HG02981 (cell line): ENCODE measurements at regions not wholly inside any gene's neighbourhood (a gene's known extent, or its start where the extent isn't known, plus 50 kb on each side); places are given as distances from the start of the nearest gene placed in this dataset.

Experiments used
- ATAC-seq: cut with Tn5 transposase; IDR thresholded peaks from one replicate; pipeline ENCODE4 v1.9.1; 2021; ENCODE audit warnings: mild to moderate bottlenecking, moderate library complexity; ENCODE audit not compliant: unreplicated experiment

DNA sequence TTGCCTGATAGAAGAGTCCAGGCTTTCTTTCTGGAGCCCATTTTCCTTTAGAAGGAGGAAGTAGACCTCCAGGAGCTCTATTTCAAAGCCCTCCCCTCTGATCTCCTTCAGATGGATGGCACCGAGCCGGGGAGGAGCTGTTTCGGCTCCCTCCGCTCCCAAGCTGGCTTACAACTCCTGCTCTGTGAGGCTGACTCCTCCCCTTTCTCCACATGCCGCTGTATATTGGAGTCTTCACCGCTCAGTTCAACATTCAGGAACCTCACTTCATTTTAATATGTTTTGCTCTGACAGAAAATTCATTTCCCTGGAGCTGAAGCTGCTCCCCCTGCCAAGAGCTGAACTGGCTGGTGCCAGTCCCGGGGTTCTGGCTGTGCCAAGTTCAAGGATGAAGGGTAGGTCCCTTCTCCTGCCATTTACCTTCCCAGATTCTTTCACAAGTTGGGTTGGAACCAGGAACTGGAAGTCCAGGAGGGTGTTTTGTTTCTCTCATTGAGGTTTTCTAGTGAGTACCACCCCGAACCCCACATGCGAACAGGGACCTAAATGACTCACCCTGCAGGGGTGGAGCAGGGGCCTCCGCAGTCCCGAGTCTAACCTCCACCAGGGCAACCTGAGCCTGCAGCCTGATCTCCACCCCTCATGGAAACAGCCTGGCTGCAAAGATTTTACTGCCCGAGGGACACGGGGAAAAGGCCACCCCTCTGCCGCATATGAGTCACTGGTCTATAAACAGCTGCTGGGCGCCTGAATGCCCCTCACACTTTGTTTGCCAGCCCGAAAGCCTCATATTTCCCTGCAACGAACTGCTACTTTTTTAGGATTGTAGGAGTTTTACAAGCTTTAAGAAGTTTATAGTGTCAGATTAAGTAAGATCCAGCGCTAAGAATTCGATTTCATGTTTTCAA is 68.6 kb upstream of the FOXA2 start:
- no peak for ATAC-seq

DNA sequence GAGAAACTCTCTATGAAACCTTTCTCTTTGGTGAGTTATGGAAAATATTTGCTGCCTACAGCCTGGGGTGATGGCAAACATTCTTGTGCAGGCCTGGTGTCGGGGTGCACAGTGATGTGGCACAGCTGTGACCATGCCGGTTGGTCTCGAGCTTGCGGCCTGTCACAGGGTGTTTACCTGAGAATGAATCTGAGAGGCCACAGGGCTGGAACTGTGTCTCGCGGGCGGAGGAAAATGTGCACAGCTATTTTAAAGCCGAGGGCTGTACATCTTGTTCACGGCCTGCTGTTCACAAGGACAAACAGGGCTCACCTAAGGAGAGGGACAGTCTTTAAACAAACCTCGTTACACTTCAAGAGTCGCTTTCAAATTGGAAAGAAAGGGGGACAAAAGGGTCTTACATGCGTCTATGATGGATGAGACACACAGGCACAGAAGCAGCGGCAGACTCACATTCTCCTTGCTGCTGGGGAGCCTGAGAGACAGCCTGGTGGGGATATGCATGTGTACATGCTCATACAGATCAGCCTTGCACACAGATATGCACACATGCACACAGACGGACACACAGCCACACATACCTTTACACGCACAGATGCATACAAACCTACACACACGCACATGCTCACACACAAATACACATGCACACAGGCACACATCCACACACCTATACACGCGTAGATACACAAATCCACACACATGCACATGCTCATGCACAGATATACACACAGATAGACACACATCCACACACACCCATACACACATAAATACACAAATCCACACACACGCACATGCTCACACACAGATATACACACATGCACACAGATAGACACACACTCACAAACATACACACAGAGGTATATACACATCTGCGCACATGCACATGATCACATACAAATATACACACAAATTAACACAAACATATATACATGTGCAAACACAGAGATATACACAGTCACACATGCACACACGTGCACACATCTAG is 69.6 kb upstream of the FOXA2 start:
- no peak for ATAC-seq

DNA sequence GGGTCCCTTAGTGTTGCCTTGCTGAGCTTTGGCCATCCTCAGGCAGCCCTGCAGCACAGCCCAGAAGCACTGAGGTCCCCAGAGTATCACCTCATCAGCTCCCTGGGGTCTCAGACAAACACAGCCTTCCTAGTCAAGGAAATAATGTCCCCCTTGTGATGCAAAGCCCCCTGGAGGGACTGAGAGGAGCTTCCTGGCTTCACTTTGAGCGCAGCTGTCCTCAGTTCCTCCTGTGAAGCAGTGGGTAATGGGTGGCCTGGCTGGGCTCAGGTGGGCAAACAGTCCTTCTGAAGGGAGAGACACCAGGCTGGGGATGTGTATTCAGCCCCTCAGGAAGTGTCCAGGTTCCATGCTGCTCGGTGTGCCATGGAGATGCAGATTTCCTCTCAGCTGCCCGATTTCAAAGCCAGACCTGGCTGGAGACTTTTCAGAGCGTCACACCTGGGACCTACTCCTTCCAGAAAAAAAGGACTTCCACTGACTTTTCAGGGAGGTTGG is 79.2 kb upstream of the FOXA2 start:
- ATAC-seq = no peak

DNA sequence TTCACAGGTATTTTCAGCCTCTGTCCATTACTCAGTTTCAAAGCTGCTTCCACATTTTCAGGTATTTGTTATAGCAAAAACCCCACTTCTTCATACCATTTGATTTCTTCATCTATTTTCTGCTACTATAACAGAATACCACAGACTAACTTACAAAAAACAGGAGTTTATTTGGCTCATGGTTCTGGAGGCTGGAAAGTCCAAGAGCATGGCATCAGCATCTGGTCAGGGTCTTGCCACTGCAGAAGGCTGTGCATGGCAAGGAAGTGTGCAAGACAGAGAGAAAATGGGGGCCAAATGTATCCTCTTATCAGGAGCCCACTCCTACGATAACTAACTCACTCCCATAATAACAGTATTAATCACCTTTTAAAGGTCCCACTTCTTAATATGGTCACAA is 82.8 kb upstream of the FOXA2 start:
- ATAC-seq = no peak

DNA sequence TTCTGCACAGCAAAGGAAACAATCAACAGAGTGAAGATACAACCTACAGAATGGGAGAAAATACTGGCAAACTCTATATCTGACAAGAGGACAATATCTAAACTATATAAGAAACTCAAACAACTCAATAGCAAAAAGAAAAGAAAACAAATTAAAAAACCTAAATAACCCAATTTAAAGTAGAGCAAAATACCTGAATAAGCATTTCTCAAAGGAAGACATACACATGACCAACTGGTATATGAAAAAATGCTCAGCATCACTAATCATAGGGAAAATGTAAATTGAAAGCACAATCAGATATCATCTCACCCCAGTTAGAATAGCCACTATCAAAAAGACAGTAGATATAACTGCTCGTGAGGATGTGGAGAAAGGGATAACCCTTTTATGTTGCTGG is 87.8 kb upstream of the FOXA2 start:
- ATAC-seq = no peak

DNA sequence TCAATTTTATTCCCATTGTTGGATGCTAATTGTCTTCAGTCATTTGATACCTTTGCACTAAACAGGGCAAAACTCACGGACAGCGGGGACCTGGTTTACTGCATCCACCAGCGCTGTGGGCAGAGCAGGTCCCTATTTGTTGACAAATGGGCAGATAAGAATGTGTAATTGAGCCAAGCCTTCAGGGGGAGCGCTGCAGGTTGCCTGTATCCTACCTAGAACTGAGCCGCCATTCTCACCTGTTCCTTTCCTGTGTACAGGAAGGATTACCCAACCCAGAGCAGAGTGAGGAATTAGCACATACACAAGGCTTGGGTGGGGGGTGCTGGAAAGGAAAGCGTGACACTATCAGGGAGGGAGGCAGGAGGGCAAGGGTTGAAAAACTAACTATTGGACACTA is 89.1 kb upstream of the FOXA2 start:
- ATAC-seq = no peak

DNA sequence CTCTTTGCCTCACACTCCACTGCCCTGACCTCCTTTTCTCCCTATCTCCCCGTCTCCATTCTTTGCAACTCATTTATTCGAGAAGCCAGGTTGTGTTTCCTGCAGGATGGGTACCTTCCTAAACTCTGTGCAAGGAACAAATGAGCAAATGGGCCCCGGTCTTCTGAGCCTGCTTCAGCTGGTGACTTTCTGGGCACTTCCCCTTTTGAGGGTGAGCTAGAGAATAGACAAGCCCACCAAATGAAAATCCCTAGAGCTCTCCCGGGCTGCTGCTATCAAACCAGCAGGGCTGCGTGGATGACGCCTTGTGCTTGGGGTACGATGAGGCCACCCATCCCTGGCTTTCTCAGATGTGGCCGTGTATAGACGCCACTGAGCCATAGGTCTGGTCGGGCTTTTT is 91.0 kb upstream of the FOXA2 start:
- ATAC-seq = no peak

DNA sequence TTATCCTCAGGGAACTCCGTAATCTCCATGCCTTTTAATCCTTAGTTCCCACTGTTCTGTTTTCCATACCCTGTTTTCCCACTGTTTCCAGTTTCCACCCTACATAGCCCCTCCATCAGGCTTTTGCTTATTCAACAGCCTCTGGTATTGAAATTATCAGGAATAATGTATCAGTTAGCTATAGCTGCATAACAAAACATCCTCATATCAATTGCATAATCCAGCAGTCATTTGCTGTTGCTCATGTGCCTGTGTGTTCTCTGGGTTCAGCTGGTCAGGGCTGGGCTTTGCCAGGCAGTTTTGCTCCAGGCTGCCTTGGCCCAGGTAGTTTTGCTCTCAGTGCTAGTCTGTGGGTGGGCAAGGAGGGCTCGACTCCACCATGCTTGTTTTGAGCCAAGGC is 94.3 kb upstream of the FOXA2 start:
- ATAC-seq = no peak

DNA sequence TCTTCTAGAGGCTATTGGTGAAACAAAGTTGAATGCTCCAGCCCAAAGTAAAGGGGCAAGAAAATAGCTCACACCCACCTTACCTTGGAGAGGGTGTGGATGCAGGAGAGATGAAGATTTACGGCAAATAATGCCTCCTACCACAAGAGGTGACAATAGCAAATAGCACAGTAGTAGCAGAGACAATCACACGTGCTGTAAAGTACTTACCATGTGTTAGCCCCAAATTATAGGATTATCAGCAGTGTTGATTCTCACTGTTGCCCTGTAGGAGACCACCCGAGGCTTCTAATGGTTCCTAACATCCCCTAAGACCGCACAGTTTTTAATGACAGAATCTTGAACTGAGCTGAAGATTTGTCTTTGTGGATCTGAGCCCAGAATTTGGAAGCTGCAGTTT is 94.8 kb upstream of the FOXA2 start:
- no peak for ATAC-seq

DNA sequence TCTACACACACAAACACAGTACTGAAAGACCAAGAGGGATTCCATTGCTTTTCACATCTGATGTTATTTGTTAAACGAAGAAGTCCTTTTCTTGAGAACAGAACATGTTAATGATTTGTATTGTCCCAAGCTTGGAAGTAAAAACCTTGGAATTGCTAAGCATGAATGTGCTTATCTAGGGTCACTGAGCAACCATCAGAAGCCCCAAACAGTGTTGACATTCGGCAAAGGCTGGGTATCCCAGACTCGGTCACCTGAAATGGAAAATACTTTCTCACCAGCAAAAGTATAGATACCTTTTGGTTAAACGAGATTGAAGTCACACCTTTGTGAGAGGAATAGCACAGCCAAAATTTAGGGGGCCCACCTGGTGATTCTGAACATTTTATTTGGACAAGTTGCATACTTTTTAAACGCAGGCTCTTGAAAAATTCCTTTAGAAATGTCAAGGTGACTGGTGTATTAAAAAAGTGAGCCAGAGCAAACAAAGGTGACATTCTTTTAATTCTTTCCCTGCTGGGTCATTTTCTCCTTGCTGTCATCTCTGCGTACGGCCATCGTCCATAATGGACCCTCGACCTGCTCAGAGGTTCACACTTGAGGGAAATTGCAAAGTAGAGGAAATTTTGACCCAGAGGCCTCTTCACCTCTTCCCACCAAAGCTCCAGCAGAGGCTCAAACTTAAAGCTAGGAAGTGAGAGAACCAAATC is 95.8 kb upstream of the FOXA2 start:
- no peak for ATAC-seq

DNA sequence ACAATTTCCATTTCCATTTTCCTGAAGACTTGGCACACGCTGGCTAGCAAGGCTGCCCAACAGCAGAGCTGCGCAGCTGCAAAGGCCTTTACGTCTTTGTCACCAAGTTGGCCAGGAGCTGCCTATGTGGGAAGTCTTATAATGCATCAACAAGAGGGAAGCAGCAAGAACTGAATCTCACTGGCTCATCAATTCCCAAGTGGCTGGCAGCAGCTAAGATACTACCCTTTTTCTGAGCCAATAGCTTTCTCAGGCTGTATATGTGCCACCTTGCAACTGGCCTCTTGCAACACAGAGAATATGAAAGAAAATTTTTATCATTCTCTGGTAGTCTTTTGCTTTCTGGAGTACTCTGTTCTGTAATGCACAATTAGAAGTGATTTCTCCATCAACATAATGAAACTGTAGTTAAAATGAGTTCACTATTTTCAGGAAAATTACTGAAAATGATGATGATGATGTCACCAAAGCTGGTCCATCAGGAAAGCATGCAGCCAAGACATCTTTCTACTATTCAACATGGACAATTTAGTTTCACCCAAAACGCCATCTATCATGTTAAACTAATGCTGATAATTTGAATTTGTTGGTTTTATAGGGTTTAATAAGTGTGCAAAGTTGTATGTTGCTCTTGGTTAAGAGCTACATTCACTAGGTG is 97.3 kb upstream of the FOXA2 start:
- ATAC-seq = no peak

DNA sequence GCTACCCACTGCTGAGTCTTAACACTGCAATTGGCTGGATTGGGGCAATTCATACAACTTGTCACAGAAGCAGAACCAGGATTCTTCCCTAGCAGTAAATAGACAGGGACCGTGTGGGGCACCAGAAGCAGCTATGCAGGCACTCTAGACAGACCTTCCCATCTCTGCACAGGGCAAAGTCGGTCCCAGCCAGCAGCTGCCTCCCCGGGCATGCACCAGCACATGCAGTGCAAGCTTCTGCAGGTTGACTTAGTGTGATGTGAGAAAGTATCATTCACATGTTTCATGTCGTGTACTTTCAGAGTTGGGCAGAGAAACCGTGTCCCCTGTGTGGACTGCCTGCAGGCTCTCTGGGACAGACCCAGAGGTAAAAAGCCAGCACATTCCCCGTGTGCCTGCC is 98.0 kb upstream of the FOXA2 start:
- ATAC-seq = no peak

DNA sequence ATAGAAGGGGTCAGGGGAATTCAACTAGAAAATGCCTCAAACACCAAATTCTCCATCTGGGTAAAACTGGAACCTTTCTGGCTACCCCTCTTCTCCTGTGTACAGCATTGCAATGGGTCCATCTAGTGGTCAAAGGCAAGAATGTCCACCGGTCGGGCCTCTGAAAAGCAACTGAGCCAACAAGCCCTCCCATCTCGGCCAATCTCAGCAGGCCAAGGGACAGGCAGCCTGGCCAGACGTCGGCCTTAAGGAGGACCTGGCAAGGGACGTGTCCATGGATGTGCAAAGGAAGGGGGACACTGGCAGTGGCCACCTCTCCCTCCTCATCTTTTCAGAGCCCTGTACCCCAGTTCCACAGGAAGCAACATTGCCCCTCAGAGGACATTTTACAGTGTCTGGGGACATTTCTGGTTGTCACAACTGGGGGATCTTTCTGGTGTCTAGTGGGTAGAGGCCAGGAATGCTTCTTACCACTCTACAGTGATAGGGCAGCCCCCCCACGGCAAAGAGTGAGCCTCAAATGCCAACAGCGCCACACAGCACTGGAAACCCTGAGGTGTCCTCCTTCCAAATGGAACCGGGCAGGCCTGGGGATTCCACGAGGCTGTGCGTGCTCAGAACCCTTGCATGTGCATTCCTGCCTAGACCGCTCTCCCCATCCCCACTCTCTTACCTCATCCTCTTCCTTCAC is 99.8 kb upstream of the FOXA2 start:
- peak; percentile 71 for ATAC-seq

DNA sequence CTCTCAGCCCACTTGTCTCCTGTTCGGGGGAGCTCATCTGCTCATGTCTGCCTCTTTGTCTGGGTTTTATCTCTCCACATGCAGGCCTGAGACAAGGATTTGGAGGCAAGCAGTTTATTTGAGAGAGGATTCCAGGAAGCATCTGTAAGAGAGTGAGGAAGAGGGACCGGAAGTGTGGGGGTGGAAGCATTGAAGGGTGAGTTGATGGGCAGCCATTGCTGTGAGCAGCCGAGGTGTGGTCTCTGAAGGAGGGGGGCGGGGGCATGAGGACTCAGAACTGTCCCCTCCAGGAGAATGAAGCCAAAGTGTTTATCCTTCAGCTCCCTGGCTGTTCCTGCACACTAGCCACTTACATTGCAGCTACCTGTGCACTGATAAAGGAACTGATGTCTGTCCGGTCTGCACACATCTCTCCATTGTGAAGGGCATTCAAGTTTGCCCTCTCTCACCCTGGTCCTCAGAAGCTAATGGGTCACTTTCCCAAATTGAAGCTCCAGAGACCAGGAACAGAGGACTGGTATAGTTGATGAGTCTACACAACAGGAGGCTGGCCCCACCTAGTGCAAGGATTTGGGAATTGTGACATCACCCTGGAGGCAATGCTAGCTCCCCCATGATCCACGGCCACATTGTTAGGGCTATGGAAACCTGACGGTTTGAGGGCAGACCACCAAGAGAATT is 100.5 kb upstream of the FOXA2 start:
- ATAC-seq = no peak

DNA sequence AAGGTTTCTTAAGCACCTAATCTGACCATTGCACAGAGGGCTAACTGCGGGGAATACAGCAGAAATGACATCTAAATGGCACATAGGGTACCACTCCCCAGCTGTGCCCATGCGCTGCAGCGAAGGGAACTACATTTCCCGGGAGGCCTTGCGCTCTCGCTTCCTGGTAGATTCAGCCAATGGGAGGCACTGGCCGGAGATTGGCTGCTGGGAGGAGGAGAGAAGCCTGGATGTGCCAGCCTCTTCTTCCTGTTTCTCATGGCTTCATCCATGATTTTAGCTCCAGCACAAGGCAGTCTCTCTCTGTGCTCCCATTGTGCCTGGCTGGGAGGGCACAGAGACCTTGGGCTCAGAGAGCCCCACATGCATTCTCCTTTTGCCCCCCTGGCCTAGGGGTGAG is 101.7 kb upstream of the FOXA2 start:
- ATAC-seq = no peak

DNA sequence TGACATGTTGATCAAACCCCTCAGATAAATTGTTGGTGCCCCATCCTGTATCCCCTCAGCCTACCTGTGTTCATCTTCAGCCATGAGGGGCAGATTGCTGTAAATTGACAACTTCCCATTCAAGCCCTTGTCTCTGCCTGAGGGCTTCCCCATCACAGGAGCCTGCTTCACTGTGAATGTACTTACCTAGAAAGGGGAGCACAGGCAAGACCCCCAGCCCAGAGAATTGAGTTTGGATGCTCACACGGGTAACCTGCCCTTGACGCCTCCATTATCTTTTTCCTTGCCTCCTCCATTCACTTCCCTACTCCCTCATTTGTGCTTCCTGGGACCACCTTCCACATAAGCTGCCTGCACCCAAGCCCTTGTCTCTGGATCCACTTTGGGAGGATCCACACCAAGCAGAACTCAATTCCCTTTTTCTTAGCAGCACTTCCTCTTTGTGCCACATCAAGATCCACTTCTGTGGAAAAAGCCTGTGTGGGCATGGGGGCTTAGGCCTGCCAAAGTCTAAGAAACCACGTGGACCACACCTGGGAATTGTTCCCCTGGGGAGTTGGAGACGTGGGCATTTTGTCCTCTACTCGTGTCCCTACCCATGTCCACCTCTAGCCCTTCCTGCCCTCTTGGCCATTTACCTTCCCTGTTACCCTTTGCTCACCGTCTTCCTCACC is 103.4 kb upstream of the FOXA2 start:
- no peak for ATAC-seq

DNA sequence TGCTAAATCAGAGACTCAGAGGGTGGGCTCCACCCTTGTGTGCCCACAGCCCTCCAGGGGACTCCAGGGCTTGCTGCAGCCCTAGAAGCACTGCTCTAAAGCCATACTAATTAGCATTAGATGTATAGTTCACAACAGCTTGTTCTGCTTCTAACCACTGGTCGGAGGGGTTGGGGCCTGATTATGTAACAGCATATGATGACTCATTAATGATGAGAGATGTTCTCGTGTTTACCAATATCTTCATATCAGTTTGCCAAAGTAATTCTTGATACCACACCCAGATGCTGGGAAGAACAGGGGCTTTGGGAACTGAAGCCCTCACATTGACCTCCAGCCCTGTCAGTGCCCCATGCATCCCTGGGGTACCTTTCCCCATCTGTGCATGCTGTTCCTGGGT is 104.1 kb upstream of the FOXA2 start:
- no peak for ATAC-seq

DNA sequence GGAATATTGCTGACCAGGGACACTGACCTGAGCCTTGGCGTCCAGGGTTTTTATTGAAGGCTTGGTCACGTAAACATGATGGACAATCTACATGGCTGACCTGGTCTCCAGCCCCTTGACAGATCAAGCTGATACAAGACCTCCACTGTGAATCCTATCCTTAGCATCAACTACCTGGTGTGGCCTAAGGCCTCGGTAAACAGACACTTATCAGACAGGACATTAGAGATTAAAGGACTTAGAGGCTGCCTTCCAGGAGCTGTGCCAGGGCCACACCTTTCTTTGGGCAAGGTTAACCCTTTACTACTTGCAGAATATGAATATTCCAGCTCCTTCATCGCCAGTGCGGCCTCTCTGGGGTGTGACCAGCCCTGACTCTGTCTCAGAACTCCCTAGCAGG is 104.9 kb upstream of the FOXA2 start:
- no peak for ATAC-seq

DNA sequence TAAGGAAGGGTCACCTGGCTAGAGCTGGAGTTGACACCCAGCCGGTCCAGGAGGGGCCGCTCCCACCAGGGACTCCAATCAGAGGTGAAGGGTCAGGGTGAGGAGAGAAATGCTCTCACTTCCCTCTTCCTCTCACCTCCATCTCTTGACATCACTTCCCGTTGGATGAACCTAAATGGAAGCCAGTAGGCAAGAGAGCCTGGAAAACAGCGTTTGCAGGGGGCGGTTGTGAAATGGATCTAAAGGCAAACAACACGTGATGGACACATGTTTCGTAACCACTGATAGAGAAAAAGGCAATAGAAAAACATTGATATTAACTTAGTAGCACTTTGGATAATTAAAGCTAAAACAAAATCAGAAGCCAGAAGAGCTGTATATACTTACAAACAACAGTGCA is 105.6 kb upstream of the FOXA2 start:
- ATAC-seq = no peak
